ENCODE measurements at regions not wholly inside any gene's neighbourhood (a gene's known extent, or its start where the extent isn't known, plus 50 kb on each side); places are given as distances from the start of the nearest gene placed in this dataset.

GRCh38 chr19:30997222-30997621 lies 352.0 kb downstream of the TSHZ3 start (continued):
- no peak for TF ChIP-seq PHF8 (conservative IDR thresholded peaks at IDR 0.05; ENCODE audit: low read depth, low read length)
- no peak for TF ChIP-seq RAD21 (IDR thresholded peaks at IDR 0.05 in 1 of 2, conservative IDR thresholded peaks at IDR 0.05 in 1 of 2; ENCODE audit: low read depth in 2 of 2, low read length in 2 of 2)
- TF ChIP-seq CEBPB (IDR thresholded peaks at IDR 0.05; ENCODE audit: low read depth, low read length), result no peak
